HepG2 (cell line): ENCODE measurements at regions not wholly inside any gene's neighbourhood (a gene's known extent, or its start where the extent isn't known, plus 50 kb on each side); places are given as distances from the start of the nearest gene placed in this dataset.

Experiments
- ATM ChIP-seq: fragments of 450-650 bp; IDR thresholded peaks from 2 replicates; pipeline ENCODE4 v1.7.1; 2017; ENCODE audit warnings: mild to moderate bottlenecking, borderline replicate concordance
- MYNN ChIP-seq: sonication (generic); formaldehyde crosslinking; IDR thresholded peaks from 2 replicates; pipeline ENCODE4 v1.4.0; 2020; ENCODE audit warnings: mild to moderate bottlenecking, low read depth, missing genetic modification reagents
- NFATC3 ChIP-seq: sonication (generic); formaldehyde crosslinking; IDR thresholded peaks from 2 replicates; pipeline ENCODE4 v1.5.1; 2020; ENCODE audit warnings: mild to moderate bottlenecking, missing genetic modification reagents
- POLR2AphosphoS2 ChIP-seq: IDR thresholded peaks from 2 replicates; pipeline ENCODE4 v1.6.1; 2011; ENCODE audit warnings: low read depth, low read length, improper control_type of control experiment
- SMC3 ChIP-seq: IDR thresholded peaks from 2 replicates; pipeline ENCODE4 v1.6.1; 2011; ENCODE audit warnings: low read length, improper control_type of control experiment
- ZBTB1 ChIP-seq: sonication (generic); formaldehyde crosslinking; IDR thresholded peaks from 2 replicates; pipeline ENCODE4 v1.4.0; 2020; ENCODE audit warnings: missing genetic modification reagents, borderline replicate concordance
- ZC3H4 ChIP-seq: sonication (generic); formaldehyde crosslinking; IDR thresholded peaks from 2 replicates; pipeline ENCODE4 v1.4.0; 2020; ENCODE audit warnings: missing genetic modification reagents, borderline replicate concordance
- ZNF510 ChIP-seq: sonication (generic); formaldehyde crosslinking; IDR thresholded peaks from 2 replicates; pipeline ENCODE4 v1.4.0; 2020; ENCODE audit warnings: low read depth, mild to moderate bottlenecking, missing genetic modification reagents
- TF ChIP-seq, protein P1 (sequence below): sonication (generic); formaldehyde crosslinking; IDR thresholded peaks from 2 replicates; pipeline ENCODE4 v1.4.0; 2020; ENCODE audit warnings: missing genetic modification reagents, borderline replicate concordance
- TF ChIP-seq, protein P2 (sequence below): sonication (generic); formaldehyde crosslinking; IDR thresholded peaks from 2 replicates; pipeline ENCODE4 v1.5.0; 2020; ENCODE audit warnings: mild to moderate bottlenecking, missing genetic modification reagents, moderate library complexity
- TF ChIP-seq, protein P3 (sequence below), 2 experiments: sonication (generic) in 1 of 2; formaldehyde crosslinking in 1 of 2; IDR thresholded peaks; 2 replicates each; pipeline versions ENCODE4 v1.5.1 to v1.6.1; 2011 to 2020; ENCODE audit warnings: borderline replicate concordance in 1 of 2, low read depth in 1 of 2, low read length in 1 of 2, mild to moderate bottlenecking in 1 of 2, missing genetic modification reagents in 1 of 2, moderate library complexity in 1 of 2

DNA sequence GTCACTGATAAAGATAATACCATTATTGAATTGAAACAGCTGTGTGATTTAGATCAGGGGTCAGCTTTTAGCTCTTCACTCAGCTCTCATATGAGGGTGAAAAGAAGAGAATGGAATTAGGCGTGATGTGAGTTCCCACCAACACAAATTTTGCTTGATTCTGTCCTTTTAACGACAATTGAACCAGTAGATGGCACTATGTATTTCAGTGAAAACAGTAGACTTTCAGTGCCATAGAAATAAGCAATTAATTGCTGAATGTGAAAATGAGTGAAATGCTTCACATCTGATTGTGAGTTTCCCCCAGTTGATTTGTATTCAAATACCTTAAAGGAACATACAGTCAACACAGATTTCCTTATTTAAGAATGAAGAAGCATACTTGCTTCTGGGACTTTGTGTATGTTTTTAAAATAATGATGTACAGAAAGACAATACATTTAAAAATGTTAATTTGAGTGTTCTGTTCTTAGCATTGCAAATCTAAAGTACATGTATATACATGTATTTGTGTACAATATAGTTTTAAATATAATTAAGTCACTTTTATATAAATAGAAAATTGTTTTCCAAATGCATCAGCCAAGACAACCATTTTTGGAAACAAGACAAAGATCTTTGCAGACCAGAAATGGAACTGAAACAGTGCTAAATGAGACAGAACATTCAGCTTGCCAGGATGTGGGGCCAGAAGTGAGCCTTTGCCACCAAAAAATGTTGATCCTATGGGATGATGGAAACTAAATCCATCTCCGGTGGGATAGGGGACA lies 178.8 kb downstream of the SNCA start (continued):
- TF ChIP-seq, protein P1, sequence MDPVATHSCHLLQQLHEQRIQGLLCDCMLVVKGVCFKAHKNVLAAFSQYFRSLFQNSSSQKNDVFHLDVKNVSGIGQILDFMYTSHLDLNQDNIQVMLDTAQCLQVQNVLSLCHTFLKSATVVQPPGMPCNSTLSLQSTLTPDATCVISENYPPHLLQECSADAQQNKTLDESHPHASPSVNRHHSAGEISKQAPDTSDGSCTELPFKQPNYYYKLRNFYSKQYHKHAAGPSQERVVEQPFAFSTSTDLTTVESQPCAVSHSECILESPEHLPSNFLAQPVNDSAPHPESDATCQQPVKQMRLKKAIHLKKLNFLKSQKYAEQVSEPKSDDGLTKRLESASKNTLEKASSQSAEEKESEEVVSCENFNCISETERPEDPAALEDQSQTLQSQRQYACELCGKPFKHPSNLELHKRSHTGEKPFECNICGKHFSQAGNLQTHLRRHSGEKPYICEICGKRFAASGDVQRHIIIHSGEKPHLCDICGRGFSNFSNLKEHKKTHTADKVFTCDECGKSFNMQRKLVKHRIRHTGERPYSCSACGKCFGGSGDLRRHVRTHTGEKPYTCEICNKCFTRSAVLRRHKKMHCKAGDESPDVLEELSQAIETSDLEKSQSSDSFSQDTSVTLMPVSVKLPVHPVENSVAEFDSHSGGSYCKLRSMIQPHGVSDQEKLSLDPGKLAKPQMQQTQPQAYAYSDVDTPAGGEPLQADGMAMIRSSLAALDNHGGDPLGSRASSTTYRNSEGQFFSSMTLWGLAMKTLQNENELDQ (CRISPR knock-in tag): no peak
- TF ChIP-seq POLR2AphosphoS2 (no peak), SMC3 (peak; percentile 36; the same call in 1 of the 2 replicates), MYNN (CRISPR knock-in tag) (no peak), ATM (no peak), ZC3H4 (no peak), ZBTB1 (no peak), NFATC3 (CRISPR knock-in tag) (no peak), ZNF510 (no peak)
- TF ChIP-seq, protein P2, sequence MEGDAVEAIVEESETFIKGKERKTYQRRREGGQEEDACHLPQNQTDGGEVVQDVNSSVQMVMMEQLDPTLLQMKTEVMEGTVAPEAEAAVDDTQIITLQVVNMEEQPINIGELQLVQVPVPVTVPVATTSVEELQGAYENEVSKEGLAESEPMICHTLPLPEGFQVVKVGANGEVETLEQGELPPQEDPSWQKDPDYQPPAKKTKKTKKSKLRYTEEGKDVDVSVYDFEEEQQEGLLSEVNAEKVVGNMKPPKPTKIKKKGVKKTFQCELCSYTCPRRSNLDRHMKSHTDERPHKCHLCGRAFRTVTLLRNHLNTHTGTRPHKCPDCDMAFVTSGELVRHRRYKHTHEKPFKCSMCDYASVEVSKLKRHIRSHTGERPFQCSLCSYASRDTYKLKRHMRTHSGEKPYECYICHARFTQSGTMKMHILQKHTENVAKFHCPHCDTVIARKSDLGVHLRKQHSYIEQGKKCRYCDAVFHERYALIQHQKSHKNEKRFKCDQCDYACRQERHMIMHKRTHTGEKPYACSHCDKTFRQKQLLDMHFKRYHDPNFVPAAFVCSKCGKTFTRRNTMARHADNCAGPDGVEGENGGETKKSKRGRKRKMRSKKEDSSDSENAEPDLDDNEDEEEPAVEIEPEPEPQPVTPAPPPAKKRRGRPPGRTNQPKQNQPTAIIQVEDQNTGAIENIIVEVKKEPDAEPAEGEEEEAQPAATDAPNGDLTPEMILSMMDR (CRISPR knock-in tag): peak; percentile 64
- TF ChIP-seq, protein P3, sequence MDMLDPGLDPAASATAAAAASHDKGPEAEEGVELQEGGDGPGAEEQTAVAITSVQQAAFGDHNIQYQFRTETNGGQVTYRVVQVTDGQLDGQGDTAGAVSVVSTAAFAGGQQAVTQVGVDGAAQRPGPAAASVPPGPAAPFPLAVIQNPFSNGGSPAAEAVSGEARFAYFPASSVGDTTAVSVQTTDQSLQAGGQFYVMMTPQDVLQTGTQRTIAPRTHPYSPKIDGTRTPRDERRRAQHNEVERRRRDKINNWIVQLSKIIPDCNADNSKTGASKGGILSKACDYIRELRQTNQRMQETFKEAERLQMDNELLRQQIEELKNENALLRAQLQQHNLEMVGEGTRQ (IDR thresholded peaks at IDR 0.05; ENCODE audit: low read depth, low read length): no peak
- TF ChIP-seq, protein P3 (CRISPR knock-in tag; IDR thresholded peaks at IDR 0.05; ENCODE audit: borderline replicate concordance): no peak
